ENCODE measurements at regions not wholly inside any gene's neighbourhood (a gene's known extent, or its start where the extent isn't known, plus 50 kb on each side); places are given as distances from the start of the nearest gene placed in this dataset.

GRCh38 chr4:185925910-185926360 is 113.9 kb upstream of the SORBS2 start:
- TF ChIP-seq CTCF (IDR thresholded peaks at IDR 0.05; ENCODE audit: low read depth, low read length) (no peak), MAX (IDR thresholded peaks at IDR 0.05; ENCODE audit: low read depth, low read length) (no peak), POLR2A (IDR thresholded peaks at IDR 0.05; ENCODE audit: extremely low read depth, insufficient read length) (no peak)

All from NB4 (cell line).